A172 (cell line): ENCODE measurements at regions not wholly inside any gene's neighbourhood (a gene's known extent, or its start where the extent isn't known, plus 50 kb on each side); places are given as distances from the start of the nearest gene placed in this dataset.
"Not testable (repeated sequence)": the region's sequence is repeated elsewhere in the genome, so short reads cannot be mapped to it uniquely, and the experiment has no call there.

Source experiments
- DNase-seq: peaks from one replicate; pipeline ENCODE4 v3.0.0-alpha.2; 2015; ENCODE audit warnings: low spot score

GRCh38 chrX:86887341-86887740, 630.3 kb upstream of the KLHL4 start:
- no peak for DNase-seq

GRCh38 chrX:86910027-86910426, 607.6 kb upstream of the KLHL4 start:
- DNase-seq, result no peak

- no peak for DNase-seq
Observed at GRCh38 chrX:86910602-86911311, 606.8 kb upstream of the KLHL4 start.

GRCh38 chrX:86914569-86914968, 603.0 kb upstream of the KLHL4 start:
- no peak for DNase-seq

GRCh38 chrX:86917959-86918358, 599.6 kb upstream of the KLHL4 start:
- no peak for DNase-seq

- no peak for DNase-seq
Observed at GRCh38 chrX:86930419-86930818, 587.2 kb upstream of the KLHL4 start.

- DNase-seq, result no peak
Observed at GRCh38 chrX:86935988-86936387, 581.6 kb upstream of the KLHL4 start.

- peak; percentile 0 for DNase-seq
Observed at GRCh38 chrX:86946569-86946968, 571.0 kb upstream of the KLHL4 start.

GRCh38 chrX:86964321-86964720, 553.3 kb upstream of the KLHL4 start:
- DNase-seq, result no peak

- no peak for DNase-seq
Observed at GRCh38 chrX:86981326-86981879, 536.2 kb upstream of the KLHL4 start.

GRCh38 chrX:86987351-86987750, 530.3 kb upstream of the KLHL4 start:
- not testable (repeated sequence) for DNase-seq

GRCh38 chrX:87003031-87003430, 514.6 kb upstream of the KLHL4 start:
- DNase-seq, result no peak

GRCh38 chrX:87005183-87005582, 512.4 kb upstream of the KLHL4 start:
- DNase-seq, result no peak

- DNase-seq, result no peak
Observed at GRCh38 chrX:87005885-87006284, 511.7 kb upstream of the KLHL4 start.

GRCh38 chrX:87006561-87006960, 511.0 kb upstream of the KLHL4 start:
- no peak for DNase-seq

- DNase-seq, result no peak
Observed at GRCh38 chrX:87017210-87017609, 500.4 kb upstream of the KLHL4 start.

GRCh38 chrX:87033115-87033514, 484.5 kb upstream of the KLHL4 start:
- not testable (repeated sequence) for DNase-seq

GRCh38 chrX:87045352-87045751, 472.2 kb upstream of the KLHL4 start:
- DNase-seq, result no peak

- DNase-seq, result no peak
Observed at GRCh38 chrX:87049567-87049966, 468.0 kb upstream of the KLHL4 start.

GRCh38 chrX:87063642-87064041, 454.0 kb upstream of the KLHL4 start:
- DNase-seq, result no peak

GRCh38 chrX:87064502-87064901, 453.1 kb upstream of the KLHL4 start:
- no peak for DNase-seq

GRCh38 chrX:87067795-87068369, 449.7 kb upstream of the KLHL4 start:
- no peak for DNase-seq

GRCh38 chrX:87078231-87078630, 439.4 kb upstream of the KLHL4 start:
- DNase-seq, result no peak

- DNase-seq, result no peak
Observed at GRCh38 chrX:87098477-87098876, 419.1 kb upstream of the KLHL4 start.
